HEK293 (cell line): ENCODE measurements at regions not wholly inside any gene's neighbourhood (a gene's known extent, or its start where the extent isn't known, plus 50 kb on each side); places are given as distances from the start of the nearest gene placed in this dataset.

Experiments
- CTCF ChIA-PET: fragments of 350-600 bp; formaldehyde crosslinking; extraction: SDS; loops from one replicate; lab custom pipeline; 2021; ENCODE audit warnings: antibody characterized with exemption; lab: Yijun Ruan, JAX
- POLR2A ChIA-PET: fragments of 300-600 bp; formaldehyde crosslinking; extraction: SDS; loops from one replicate; lab custom pipeline; 2020; ENCODE audit warnings: antibody characterized with exemption, inconsistent platforms; lab: Yijun Ruan, JAX
- H3K27ac ChIP-seq: fragments of 200-500 bp; sonication (Bioruptor generic); 2 replicates; pipeline ENCODE4 v1.5.1; 2014; ENCODE audit warnings: low read depth, low read length, control low read depth, inconsistent platforms; ENCODE audit errors: extremely low read depth
- H3K36me3 ChIP-seq, 2 experiments: fragments of 200-500 bp in 1 of 2; sonication (Bioruptor generic) in 1 of 2; 1 replicate in 1 of 2; 2 replicates in 1 of 2; pipeline ENCODE4 v1.5.1; 2014 to 2017; ENCODE audit warnings: inconsistent platforms in 2 of 2, low read length in 2 of 2; ENCODE audit not compliant: control insufficient read depth in 2 of 2, insufficient read depth in 1 of 2
- H3K4me1 ChIP-seq: fragments of 200-500 bp; sonication (Bioruptor generic); 2 replicates; pipeline ENCODE4 v1.5.1; 2014; ENCODE audit warnings: mild to moderate bottlenecking, low read length, inconsistent platforms; ENCODE audit not compliant: control insufficient read depth, insufficient read depth
- H3K4me3 ChIP-seq: 2 replicates; pipeline ENCODE4 v1.5.1; 2011; ENCODE audit warnings: low read depth, mild to moderate bottlenecking, control low read depth, low read length, moderate library complexity
- H3K9me3 ChIP-seq: fragments of 200-500 bp; sonication (Bioruptor generic); 2 replicates; pipeline ENCODE4 v1.5.1; 2014; ENCODE audit warnings: low read depth, low read length, inconsistent platforms; ENCODE audit not compliant: control insufficient read depth, insufficient read depth
- ELK4 ChIP-seq: IDR thresholded peaks from 2 replicates; pipeline ENCODE4 v1.6.1; 2011; ENCODE audit warnings: mild to moderate bottlenecking, low read depth, low read length, borderline replicate concordance
- GLI4 ChIP-seq: fragments of 450-650 bp; formaldehyde crosslinking; IDR thresholded peaks from 2 replicates; pipeline ENCODE4 v1.5.1; 2016; ENCODE audit warnings: missing biosample characterization, missing genetic modification characterization
- KLF10 ChIP-seq: fragments of 450-650 bp; IDR thresholded peaks from 2 replicates; pipeline ENCODE4 v1.5.1; 2018; ENCODE audit warnings: missing biosample characterization, mild to moderate bottlenecking, missing genetic modification characterization
- SCRT2 ChIP-seq: fragments of 450-650 bp; formaldehyde crosslinking; IDR thresholded peaks from 2 replicates; pipeline ENCODE4 v1.5.1; 2016; ENCODE audit warnings: missing biosample characterization, missing genetic modification characterization
- SETDB1 ChIP-seq: IDR thresholded peaks from one replicate; pipeline ENCODE4 v1.6.1; 2017; ENCODE audit warnings: mild to moderate bottlenecking, low read length, moderate library complexity, mixed read lengths; ENCODE audit not compliant: insufficient read length
- YY2 ChIP-seq: fragments of 450-650 bp; formaldehyde crosslinking; IDR thresholded peaks from 2 replicates; pipeline ENCODE4 v1.5.1; 2016; ENCODE audit warnings: missing biosample characterization, missing genetic modification characterization
- ZBTB11 ChIP-seq: fragments of 450-650 bp; formaldehyde crosslinking; conservative IDR thresholded peaks from 2 replicates; pipeline ENCODE4 v1.5.1; 2016; ENCODE audit warnings: low read depth, missing biosample characterization, missing genetic modification characterization
- ZBTB21 ChIP-seq: fragments of 450-650 bp; formaldehyde crosslinking; IDR thresholded peaks from 2 replicates; pipeline ENCODE4 v1.5.1; 2017; ENCODE audit warnings: missing biosample characterization, missing genetic modification characterization
- ZNF202 ChIP-seq: fragments of 450-650 bp; formaldehyde crosslinking; IDR thresholded peaks from 2 replicates; pipeline ENCODE4 v1.5.1; 2016; ENCODE audit warnings: missing biosample characterization, missing genetic modification characterization, borderline replicate concordance
- ZNF214 ChIP-seq: fragments of 450-650 bp; formaldehyde crosslinking; IDR thresholded peaks from 2 replicates; pipeline ENCODE4 v1.5.1; 2017; ENCODE audit warnings: missing biosample characterization, mild to moderate bottlenecking, missing genetic modification characterization, borderline replicate concordance
- ZNF239 ChIP-seq: fragments of 450-650 bp; formaldehyde crosslinking; IDR thresholded peaks from 2 replicates; pipeline ENCODE4 v1.5.1; 2016; ENCODE audit warnings: missing biosample characterization, missing genetic modification characterization
- ZNF266 ChIP-seq: fragments of 450-650 bp; formaldehyde crosslinking; IDR thresholded peaks from 2 replicates; pipeline ENCODE4 v1.5.1; 2016; ENCODE audit warnings: missing biosample characterization, missing genetic modification characterization, low read depth
- ZNF302 ChIP-seq: fragments of 450-650 bp; formaldehyde crosslinking; IDR thresholded peaks from 2 replicates; pipeline ENCODE4 v1.5.1; 2016; ENCODE audit warnings: missing biosample characterization, missing genetic modification characterization, low read depth
- ZNF311 ChIP-seq: fragments of 450-650 bp; formaldehyde crosslinking; IDR thresholded peaks from 2 replicates; pipeline ENCODE4 v1.5.1; 2017; ENCODE audit warnings: missing biosample characterization, missing genetic modification characterization, borderline replicate concordance
- ZNF341 ChIP-seq: fragments of 450-650 bp; formaldehyde crosslinking; IDR thresholded peaks from 2 replicates; pipeline ENCODE4; 2016; ENCODE audit warnings: low read depth, missing biosample characterization, missing genetic modification characterization
- ZNF37A ChIP-seq: fragments of 450-650 bp; IDR thresholded peaks from 2 replicates; pipeline ENCODE4 v1.5.1; 2018; ENCODE audit warnings: missing biosample characterization, missing genetic modification characterization
- ZNF416 ChIP-seq: fragments of 450-650 bp; formaldehyde crosslinking; IDR thresholded peaks from 2 replicates; pipeline ENCODE4 v1.5.1; 2016; ENCODE audit warnings: missing biosample characterization, missing genetic modification characterization
- ZNF571 ChIP-seq: fragments of 450-650 bp; formaldehyde crosslinking; IDR thresholded peaks from 2 replicates; pipeline ENCODE4 v1.5.0; 2017; ENCODE audit warnings: missing biosample characterization, missing genetic modification characterization
- ZNF624 ChIP-seq: fragments of 450-650 bp; formaldehyde crosslinking; IDR thresholded peaks from 2 replicates; pipeline ENCODE4 v1.5.1; 2017; ENCODE audit warnings: missing biosample characterization, missing genetic modification characterization
- ZNF658 ChIP-seq: fragments of 450-650 bp; formaldehyde crosslinking; IDR thresholded peaks from 2 replicates; pipeline ENCODE4; 2016; ENCODE audit warnings: missing biosample characterization, missing genetic modification characterization
- ZNF777 ChIP-seq: fragments of 450-650 bp; formaldehyde crosslinking; IDR thresholded peaks from 2 replicates; pipeline ENCODE4 v1.5.1; 2017; ENCODE audit warnings: missing biosample characterization, missing genetic modification characterization, borderline replicate concordance
- ZNF792 ChIP-seq: fragments of 450-650 bp; formaldehyde crosslinking; IDR thresholded peaks from 2 replicates; pipeline ENCODE4 v1.5.1; 2016; ENCODE audit warnings: missing biosample characterization, missing genetic modification characterization
- ZNF843 ChIP-seq: fragments of 450-650 bp; formaldehyde crosslinking; IDR thresholded peaks from 2 replicates; pipeline ENCODE4 v1.5.1; 2016; ENCODE audit warnings: missing biosample characterization, missing genetic modification characterization
- ZSCAN18 ChIP-seq: fragments of 450-650 bp; formaldehyde crosslinking; IDR thresholded peaks from 2 replicates; pipeline ENCODE4 v1.5.1; 2016; ENCODE audit warnings: missing biosample characterization, missing genetic modification characterization
- ZXDB ChIP-seq: fragments of 450-650 bp; formaldehyde crosslinking; IDR thresholded peaks from 2 replicates; pipeline ENCODE4 v1.5.1; 2016; ENCODE audit warnings: missing biosample characterization, missing genetic modification characterization

GRCh38 chr2:6579281-6579680 lies 286.4 kb downstream of the CMPK2 start (continued):
- TF ChIP-seq ZNF311 (tag by site-specific recombination): no peak
- no peak for TF ChIP-seq ZNF624 (tag by site-specific recombination)
- no peak for TF ChIP-seq ZNF341 (tag by site-specific recombination)
- TF ChIP-seq ZNF658: no peak

GRCh38 chr2:6580982-6581381 lies 284.7 kb downstream of the CMPK2 start:
- ChIA-PET CTCF (no interaction called here), POLR2A (no interaction called here)
- Histone ChIP-seq H3K9me3 (no peaks in the 10 kb centered on the region), H3K4me3 (no peak overlapping the region), H3K36me3 (no peaks in the 10 kb centered on the region), H3K4me1 (no peaks in the 10 kb centered on the region), H3K27ac (no peak overlapping the region)
- TF ChIP-seq ZNF302 (no peak), ELK4 (no peak), ZNF37A (tag by site-specific recombination) (no peak), ZNF843 (tag by site-specific recombination) (no peak), ZNF266 (tag by site-specific recombination) (no peak), ZNF202 (tag by site-specific recombination) (no peak), ZNF341 (tag by site-specific recombination) (no peak), ZNF239 (tag by site-specific recombination) (no peak), ZNF571 (tag by site-specific recombination) (no peak), KLF10 (tag by site-specific recombination) (no peak), ZBTB11 (no peak), YY2 (tag by site-specific recombination) (no peak), ZXDB (no peak), ZNF777 (tag by site-specific recombination) (no peak), ZBTB21 (no peak), ZNF792 (tag by site-specific recombination) (no peak)

GRCh38 chr2:6589150-6589549 lies 276.6 kb downstream of the CMPK2 start:
- Histone ChIP-seq H3K4me3 (no peak overlapping the region), H3K4me1 (no peaks in the 10 kb centered on the region), H3K27ac (no peak overlapping the region), H3K9me3 (no peaks in the 10 kb centered on the region), H3K36me3 (no peaks in the 10 kb centered on the region)
- ChIA-PET CTCF (no interaction called here), POLR2A (no interaction called here)
- TF ChIP-seq SCRT2 (tag by site-specific recombination) (no peak), ZNF214 (tag by site-specific recombination) (no peak), GLI4 (tag by site-specific recombination) (no peak), SETDB1 (no peak), ZSCAN18 (tag by site-specific recombination) (no peak), ZNF416 (tag by site-specific recombination) (no peak)
